ENCODE measurements at regions not wholly inside any gene's neighbourhood (a gene's known extent, or its start where the extent isn't known, plus 50 kb on each side); places are given as distances from the start of the nearest gene placed in this dataset.

DNA sequence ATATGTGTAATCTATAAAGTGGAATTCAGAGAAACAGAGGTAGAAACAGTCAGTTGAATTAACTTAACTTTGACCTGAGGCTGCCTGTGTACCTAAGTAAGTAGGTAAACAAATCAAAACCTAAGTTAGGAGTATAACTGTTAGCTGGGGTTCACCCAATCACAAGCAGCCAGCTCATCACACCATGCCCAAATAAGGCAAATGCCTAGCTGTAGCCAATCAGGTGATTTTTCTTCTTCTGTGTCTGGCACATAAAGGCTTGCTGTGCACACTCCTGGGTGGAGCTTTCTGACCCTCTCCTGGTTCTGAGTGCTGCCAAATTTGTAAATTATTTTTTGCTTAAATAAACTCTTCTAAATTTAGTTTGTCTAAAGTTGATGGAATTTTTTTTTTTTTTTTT lies 54.7 kb upstream of the TRIM39 start:
- POLR2A ChIA-PET = no interaction called here
- CTCF ChIA-PET = no interaction called here

DNA sequence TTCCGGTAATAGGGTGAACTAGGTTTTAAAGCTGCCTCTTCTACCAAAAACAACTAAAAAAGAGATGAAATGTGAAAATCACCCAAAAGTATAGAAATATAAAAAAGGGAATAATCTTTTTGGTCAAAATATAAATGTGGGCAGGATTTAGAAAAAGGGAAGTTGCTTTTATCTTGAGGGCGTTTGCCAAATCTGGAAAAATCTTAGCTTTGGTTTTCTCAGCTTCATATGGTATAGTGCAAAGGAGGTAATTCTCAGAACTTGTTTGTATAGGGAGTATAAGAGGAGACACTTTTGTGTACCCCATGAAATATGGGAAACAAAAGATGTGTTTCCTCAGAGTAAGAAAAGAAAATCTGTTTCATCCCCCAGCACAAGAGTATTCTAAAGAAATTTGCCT lies 54.2 kb upstream of the TRIM26 start:
- TF ChIP-seq, protein P1, sequence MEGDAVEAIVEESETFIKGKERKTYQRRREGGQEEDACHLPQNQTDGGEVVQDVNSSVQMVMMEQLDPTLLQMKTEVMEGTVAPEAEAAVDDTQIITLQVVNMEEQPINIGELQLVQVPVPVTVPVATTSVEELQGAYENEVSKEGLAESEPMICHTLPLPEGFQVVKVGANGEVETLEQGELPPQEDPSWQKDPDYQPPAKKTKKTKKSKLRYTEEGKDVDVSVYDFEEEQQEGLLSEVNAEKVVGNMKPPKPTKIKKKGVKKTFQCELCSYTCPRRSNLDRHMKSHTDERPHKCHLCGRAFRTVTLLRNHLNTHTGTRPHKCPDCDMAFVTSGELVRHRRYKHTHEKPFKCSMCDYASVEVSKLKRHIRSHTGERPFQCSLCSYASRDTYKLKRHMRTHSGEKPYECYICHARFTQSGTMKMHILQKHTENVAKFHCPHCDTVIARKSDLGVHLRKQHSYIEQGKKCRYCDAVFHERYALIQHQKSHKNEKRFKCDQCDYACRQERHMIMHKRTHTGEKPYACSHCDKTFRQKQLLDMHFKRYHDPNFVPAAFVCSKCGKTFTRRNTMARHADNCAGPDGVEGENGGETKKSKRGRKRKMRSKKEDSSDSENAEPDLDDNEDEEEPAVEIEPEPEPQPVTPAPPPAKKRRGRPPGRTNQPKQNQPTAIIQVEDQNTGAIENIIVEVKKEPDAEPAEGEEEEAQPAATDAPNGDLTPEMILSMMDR (IDR thresholded peaks at IDR 0.05) = no peak
- ATAC-seq (ENCODE audit: low read depth) = no peak
- intact Hi-C loops (cut with micrococcal nuclease) = no loop called here
- no peaks in the 10 kb centered on the region for H3K9me3 Mint-ChIP-seq
- no peaks in the 10 kb centered on the region for H3K27me3 Mint-ChIP-seq
- no peak overlapping the region for H3K27ac Mint-ChIP-seq
- DNase-seq = no peak
- H3K4me1 Mint-ChIP-seq = peaks cover 3% of the 10 kb centered on the region
- no peak overlapping the region for H3K4me3 Mint-ChIP-seq
- CTCF ChIA-PET = no interaction called here
- peaks cover 51% of the 10 kb centered on the region for H3K36me3 Mint-ChIP-seq (ENCODE audit: low read depth)
- POLR2A ChIA-PET = interaction anchor here (1.2 kb wide), 1 partner anchor 8 kb away, joined by 4 read pairs; no protein-coding TSS in a partner anchor

More for the DNA sequence above, 54.7 kb upstream of the TRIM39 start:
- no peak for DNase-seq
- Mint-ChIP-seq H3K4me1 (no peaks in the 10 kb centered on the region), H3K4me3 (no peak overlapping the region), H3K36me3 (ENCODE audit: low read depth) (peaks cover 9% of the 10 kb centered on the region), H3K27me3 (no peaks in the 10 kb centered on the region), H3K9me3 (no peaks in the 10 kb centered on the region), H3K27ac (no peak overlapping the region)
- TF ChIP-seq, protein P1 (IDR thresholded peaks at IDR 0.05) = no peak
- ATAC-seq (ENCODE audit: low read depth) = no peak
- intact Hi-C loops (cut with micrococcal nuclease) = no loop called here

DNA sequence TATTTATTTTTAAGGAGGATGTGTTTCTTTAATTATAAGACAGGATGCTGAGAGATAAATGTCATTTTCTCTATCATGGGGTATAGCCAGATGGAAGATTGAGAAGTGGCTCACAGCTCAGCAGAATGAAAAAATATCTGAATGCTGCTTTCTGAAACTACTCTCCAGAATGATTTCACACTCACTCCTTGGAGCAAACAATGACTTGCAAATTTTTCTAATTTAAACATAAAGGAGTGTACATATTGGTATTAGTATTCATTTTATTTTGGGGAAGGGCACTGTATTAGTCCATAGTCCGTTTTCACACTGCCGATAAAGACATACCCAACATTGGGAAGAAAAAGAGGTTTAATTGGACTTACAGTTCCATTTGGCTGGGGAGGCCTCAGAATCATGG lies 52.4 kb upstream of the TRIM26 start:
- DNase-seq = no peak
- H3K27me3 Mint-ChIP-seq = no peaks in the 10 kb centered on the region
- intact Hi-C loops (cut with micrococcal nuclease) = no loop called here
- peaks cover 63% of the 10 kb centered on the region for H3K36me3 Mint-ChIP-seq (ENCODE audit: low read depth)
- ChIA-PET CTCF (no interaction called here), POLR2A (no interaction called here)
- no peak for ATAC-seq (ENCODE audit: low read depth)
- no peak overlapping the region for H3K4me3 Mint-ChIP-seq
- TF ChIP-seq, protein P1 (IDR thresholded peaks at IDR 0.05) = no peak
- H3K9me3 Mint-ChIP-seq = no peaks in the 10 kb centered on the region
- peaks cover 16% of the 10 kb centered on the region for H3K4me1 Mint-ChIP-seq
- no peak overlapping the region for H3K27ac Mint-ChIP-seq

- no peak for ATAC-seq (ENCODE audit: low read depth)
- ChIA-PET POLR2A (no interaction called here), CTCF (no interaction called here)
- intact Hi-C loops (cut with micrococcal nuclease) = no loop called here
- H3K27ac Mint-ChIP-seq = no peak overlapping the region
- H3K4me1 Mint-ChIP-seq = peaks cover 19% of the 10 kb centered on the region
- TF ChIP-seq, protein P1 (IDR thresholded peaks at IDR 0.05) = no peak
- peaks cover 64% of the 10 kb centered on the region for H3K36me3 Mint-ChIP-seq (ENCODE audit: low read depth)
- H3K4me3 Mint-ChIP-seq = no peak overlapping the region
- no peaks in the 10 kb centered on the region for H3K27me3 Mint-ChIP-seq
- no peak for DNase-seq
- no peaks in the 10 kb centered on the region for H3K9me3 Mint-ChIP-seq
These were observed 52.0 kb upstream of the TRIM26 start for GRCh38 chr6:30265181-30265580.

DNA sequence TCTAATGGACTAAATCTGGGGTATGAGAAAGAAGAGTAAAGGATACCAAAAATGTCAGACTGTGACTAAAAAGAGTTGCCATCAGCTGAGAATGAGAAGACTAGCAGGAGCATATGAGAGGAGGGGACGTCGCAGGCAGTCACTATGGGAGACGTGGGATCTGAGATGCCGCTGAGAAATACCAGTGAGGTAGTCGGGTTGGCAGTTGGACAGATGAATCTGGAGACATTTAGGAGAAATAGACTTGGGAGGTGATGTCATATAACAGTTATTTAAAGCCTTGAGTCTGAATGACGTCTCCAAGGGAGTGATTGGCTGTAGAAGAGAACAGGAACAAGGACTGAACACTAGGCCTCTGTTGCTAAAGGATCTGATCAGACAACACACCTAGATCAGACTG lies 51.5 kb upstream of the TRIM26 start:
- Mint-ChIP-seq H3K27ac (no peak overlapping the region), H3K4me1 (peaks cover 21% of the 10 kb centered on the region), H3K9me3 (no peaks in the 10 kb centered on the region), H3K27me3 (no peaks in the 10 kb centered on the region), H3K4me3 (no peak overlapping the region), H3K36me3 (ENCODE audit: low read depth) (peaks cover 66% of the 10 kb centered on the region)
- intact Hi-C loops (cut with micrococcal nuclease) = no loop called here
- CTCF ChIA-PET = no interaction called here
- TF ChIP-seq, protein P1 (IDR thresholded peaks at IDR 0.05) = no peak
- no peak for DNase-seq
- ATAC-seq (ENCODE audit: low read depth) = no peak
- POLR2A ChIA-PET = interaction anchor here (0.5 kb wide), 1 partner anchor 943 kb away, joined by 3 read pairs; no protein-coding TSS in a partner anchor

All from activated B cell treated with CpG ODN at 0.5 μM for 24 hours (primary cell).